Common myeloid progenitor, CD34-positive (primary cell): ENCODE measurements at regions not wholly inside any gene's neighbourhood (a gene's known extent, or its start where the extent isn't known, plus 50 kb on each side); places are given as distances from the start of the nearest gene placed in this dataset.
"Not testable (repeated sequence)": the region's sequence is repeated elsewhere in the genome, so short reads cannot be mapped to it uniquely, and the experiment has no call there.

Experiments used
- CTCF ChIA-PET: fragments of 350-600 bp; sonication (Branson Sonifier 250); formaldehyde crosslinking; loops from one replicate; lab custom pipeline; 2021; ENCODE audit warnings: antibody characterized with exemption; lab: Charles Lee
- POLR2A ChIA-PET: fragments of 350-600 bp; sonication (Branson Sonifier 250); formaldehyde crosslinking; loops from one replicate; lab custom pipeline; 2021; ENCODE audit warnings: antibody characterized with exemption; lab: Charles Lee
- DNase-seq, 3 donors: peaks; one replicate each; pipeline versions ENCODE4 v3.0.0 to v3.0.0-alpha.2; 2013
- H3K27ac ChIP-seq, 2 experiments: 1 replicate in 1 of 2; 2 replicates in 1 of 2; pipeline ENCODE4 v1.7.0; 2013; ENCODE audit warnings: inconsistent platforms in 2 of 2, low read length in 2 of 2, mild to moderate bottlenecking in 2 of 2, low read depth in 1 of 2, moderate library complexity in 1 of 2; ENCODE audit not compliant: severe bottlenecking in 2 of 2, insufficient read depth in 1 of 2, poor library complexity in 1 of 2
- H3K27me3 ChIP-seq, 5 experiments: replicated peaks in 2 of 5; 1 replicate in 3 of 5; 2 replicates in 2 of 5; pipeline versions ENCODE4 v1.6.1 to v1.7.0; 2013; ENCODE audit warnings: low read length in 4 of 5, mild to moderate bottlenecking in 2 of 5, moderate library complexity in 2 of 5, inconsistent platforms in 1 of 5; ENCODE audit not compliant: insufficient read depth in 5 of 5, control insufficient read depth in 4 of 5
- H3K36me3 ChIP-seq, 4 experiments: 1 replicate in 2 of 4; 2 replicates in 2 of 4; pipeline versions ENCODE4 v1.6.1 to v1.7.0; 2013; ENCODE audit warnings: low read length in 3 of 4, control low read depth in 1 of 4, mild to moderate bottlenecking in 1 of 4; ENCODE audit not compliant: control insufficient read depth in 4 of 4, insufficient read depth in 4 of 4
- H3K4me1 ChIP-seq, 4 experiments: 1 replicate in 3 of 4; 2 replicates in 1 of 4; pipeline versions ENCODE4 v1.6.1 to v1.7.1; 2013; ENCODE audit warnings: low read length in 3 of 4, mild to moderate bottlenecking in 3 of 4, control low read depth in 1 of 4, inconsistent platforms in 1 of 4, moderate library complexity in 1 of 4; ENCODE audit not compliant: control insufficient read depth in 4 of 4, insufficient read depth in 4 of 4; ENCODE audit errors: control extremely low read depth in 1 of 4
- H3K4me3 ChIP-seq, 7 experiments: 1 replicate in 4 of 7; 2 replicates in 3 of 7; pipeline versions ENCODE4 v1.5.1 to v1.7.0; 2013; ENCODE audit warnings: mild to moderate bottlenecking in 7 of 7, low read length in 6 of 7, moderate library complexity in 6 of 7, inconsistent platforms in 2 of 7, low read depth in 2 of 7, control low read depth in 1 of 7; ENCODE audit not compliant: insufficient read depth in 4 of 7, control insufficient read depth in 1 of 7; ENCODE audit errors: extremely low read depth in 1 of 7
- H3K9me3 ChIP-seq, 5 experiments: 1 replicate in 4 of 5; 2 replicates in 1 of 5; pipeline versions ENCODE4 v1.6.1 to v1.7.1; 2013; ENCODE audit warnings: low read length in 4 of 5, mild to moderate bottlenecking in 2 of 5, inconsistent platforms in 1 of 5, low read depth in 1 of 5, moderate library complexity in 1 of 5; ENCODE audit not compliant: control insufficient read depth in 4 of 5, insufficient read depth in 2 of 5; ENCODE audit errors: control extremely low read depth in 1 of 5
- WGBS: methylation state at CpG from one replicate; pipeline ENCODE4 v1.1.5; 2013; ENCODE audit not compliant: insufficient coverage; 5-methylcytosine and 5-hydroxymethylcytosine counted together

GRCh38 chr7:113176180-113176579, 57.8 kb upstream of the SMIM30 start:
- DNase-seq, H3K27me3 ChIP-seq, H3K4me3 ChIP-seq, H3K9me3 ChIP-seq, CTCF ChIA-PET, POLR2A ChIA-PET, H3K36me3 ChIP-seq, H3K27ac ChIP-seq, H3K4me1 ChIP-seq: not testable (repeated sequence)

- WGBS: no CpG with 5 or more reads among the region's 1 CpG
- Histone ChIP-seq H3K36me3 (no peaks in the 10 kb centered on the region), H3K4me3 (no peak overlapping the region), H3K27ac (no peak overlapping the region), H3K27me3 (no peaks in the 10 kb centered on the region), H3K4me1 (no peaks in the 10 kb centered on the region), H3K9me3 (peaks cover 0 to 2% (median 0%) of the 10 kb centered on the region in 5 experiments)
- POLR2A ChIA-PET: no interaction called here
- CTCF ChIA-PET: no interaction called here
- DNase-seq: no peak
Observed at GRCh38 chr7:113175525-113176104, 57.3 kb upstream of the SMIM30 start.

GRCh38 chr7:113172726-113173125, 54.4 kb upstream of the SMIM30 start:
- POLR2A ChIA-PET: no interaction called here
- no peaks in the 10 kb centered on the region for H3K4me1 ChIP-seq

GRCh38 chr7:113170591-113170990, 52.2 kb upstream of the SMIM30 start:
- Histone ChIP-seq H3K36me3 (no peaks in the 10 kb centered on the region), H3K4me3 (no peak overlapping the region), H3K27me3 (no peaks in the 10 kb centered on the region), H3K9me3 (peaks cover 0 to 2% (median 0%) of the 10 kb centered on the region in 5 experiments), H3K27ac (no peak overlapping the region), H3K4me1 (no peaks in the 10 kb centered on the region)
- CTCF ChIA-PET: no interaction called here
- WGBS: 74% methylated on average over 2 of the region's 3 CpGs
- DNase-seq: no peak
- POLR2A ChIA-PET: no interaction called here

More at GRCh38 chr7:113172726-113173125, 54.4 kb upstream of the SMIM30 start:
- WGBS: 97% methylated on average over 9 of the region's 11 CpGs
- Histone ChIP-seq H3K27me3 (no peaks in the 10 kb centered on the region), H3K9me3 (peaks cover 0 to 2% (median 0%) of the 10 kb centered on the region in 5 experiments), H3K4me3 (no peak overlapping the region), H3K36me3 (no peaks in the 10 kb centered on the region), H3K27ac (no peak overlapping the region)
- DNase-seq: no peak
- CTCF ChIA-PET: no interaction called here
